ENCODE measurements at regions not wholly inside any gene's neighbourhood (a gene's known extent, or its start where the extent isn't known, plus 50 kb on each side); places are given as distances from the start of the nearest gene placed in this dataset.

DNA sequence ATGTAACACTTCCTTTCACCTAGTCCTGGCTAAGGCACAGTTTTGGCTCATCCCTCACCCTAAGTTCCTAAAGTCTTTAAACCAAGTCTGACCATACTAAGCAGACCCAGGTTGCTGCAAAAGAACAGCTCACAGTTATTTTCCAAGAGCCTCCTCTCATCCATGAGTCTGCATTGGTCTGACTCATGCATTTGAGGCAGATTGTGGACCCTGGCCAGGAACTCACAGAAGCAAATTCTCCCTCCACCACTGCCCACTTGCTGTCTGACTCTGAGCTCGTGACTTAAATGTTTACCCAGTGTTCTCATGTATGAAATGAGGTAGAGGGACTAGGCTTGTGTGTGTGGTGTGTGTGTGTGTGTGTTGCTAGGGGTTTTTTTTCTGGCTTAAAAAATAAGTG, 1272.8 kb downstream of the TYW1 start (continued):
- TF ChIP-seq YY2 (tag by site-specific recombination; IDR thresholded peaks at IDR 0.05): no peak

- no peaks in the 10 kb centered on the region for H3K4me1 ChIP-seq (ENCODE audit: control insufficient read depth, insufficient read depth, low read length)
- no peaks in the 10 kb centered on the region for H3K36me3 ChIP-seq (ENCODE audit: control insufficient read depth in 2 of 2, insufficient read depth in 1 of 2, low read length in 2 of 2)
- no peak overlapping the region for H3K27ac ChIP-seq (ENCODE audit: extremely low read depth, low read depth, low read length)
- POLR2A ChIA-PET: no interaction called here
- no peak overlapping the region for H3K4me3 ChIP-seq (ENCODE audit: low read depth, low read length)
- TF ChIP-seq ZNF146 (tag by site-specific recombination; IDR thresholded peaks at IDR 0.05) (no peak), ZNF335 (tag by site-specific recombination; conservative IDR thresholded peaks at IDR 0.05) (no peak), ZNF394 (tag by site-specific recombination; IDR thresholded peaks at IDR 0.05; ENCODE audit: borderline replicate concordance) (no peak), ZBTB1 (tag by site-specific recombination; IDR thresholded peaks at IDR 0.05) (no peak), REST (tag by site-specific recombination; IDR thresholded peaks at IDR 0.05) (no peak), ZNF561 (tag by site-specific recombination; IDR thresholded peaks at IDR 0.05; ENCODE audit: borderline replicate concordance) (no peak), PRDM1 (tag by site-specific recombination; IDR thresholded peaks at IDR 0.05) (no peak), ZNF48 (tag by site-specific recombination; IDR thresholded peaks at IDR 0.05) (no peak), ZXDB (tag by site-specific recombination; IDR thresholded peaks at IDR 0.05) (no peak), ZNF292 (tag by site-specific recombination; IDR thresholded peaks at IDR 0.05; ENCODE audit: borderline replicate concordance, low read depth) (no peak), TSHZ1 (tag by site-specific recombination; IDR thresholded peaks at IDR 0.05; ENCODE audit: borderline replicate concordance) (no peak), KLF16 (tag by site-specific recombination; IDR thresholded peaks at IDR 0.05) (no peak), ZNF664 (tag by site-specific recombination; IDR thresholded peaks at IDR 0.05) (no peak)
- TF ChIP-seq, protein P1, sequence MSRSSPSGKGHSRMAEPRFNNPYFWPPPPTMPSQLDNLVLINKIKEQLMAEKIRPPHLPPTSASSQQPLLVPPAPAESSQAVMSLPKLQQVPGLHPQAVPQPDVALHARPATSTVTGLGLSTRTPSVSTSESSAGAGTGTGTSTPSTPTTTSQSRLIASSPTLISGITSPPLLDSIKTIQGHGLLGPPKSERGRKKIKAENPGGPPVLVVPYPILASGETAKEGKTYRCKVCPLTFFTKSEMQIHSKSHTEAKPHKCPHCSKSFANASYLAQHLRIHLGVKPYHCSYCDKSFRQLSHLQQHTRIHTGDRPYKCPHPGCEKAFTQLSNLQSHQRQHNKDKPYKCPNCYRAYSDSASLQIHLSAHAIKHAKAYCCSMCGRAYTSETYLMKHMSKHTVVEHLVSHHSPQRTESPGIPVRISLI (tag by site-specific recombination; IDR thresholded peaks at IDR 0.05): no peak
- H3K9me3 ChIP-seq (ENCODE audit: control insufficient read depth, insufficient read depth, low read depth, low read length): no peaks in the 10 kb centered on the region
- CTCF ChIA-PET: no interaction called here
Observed at GRCh38 chr7:68272507-68272906, 1275.9 kb downstream of the TYW1 start.

- no peaks in the 10 kb centered on the region for H3K4me1 ChIP-seq (ENCODE audit: control insufficient read depth, insufficient read depth, low read length)
- ChIA-PET CTCF (no interaction called here), POLR2A (no interaction called here)
- H3K27ac ChIP-seq (ENCODE audit: extremely low read depth, low read depth, low read length): no peak overlapping the region
- no peaks in the 10 kb centered on the region for H3K9me3 ChIP-seq (ENCODE audit: control insufficient read depth, insufficient read depth, low read depth, low read length)
- H3K4me3 ChIP-seq (ENCODE audit: low read depth, low read length): no peak overlapping the region
- H3K36me3 ChIP-seq (ENCODE audit: control insufficient read depth in 2 of 2, insufficient read depth in 1 of 2, low read length in 2 of 2): no peaks in the 10 kb centered on the region
- TF ChIP-seq GLIS1 (tag by site-specific recombination; IDR thresholded peaks at IDR 0.05) (no peak), SALL2 (tag by site-specific recombination; IDR thresholded peaks at IDR 0.05; ENCODE audit: borderline replicate concordance) (no peak), GFI1B (tag by site-specific recombination; IDR thresholded peaks at IDR 0.05) (no peak), ZNF175 (tag by site-specific recombination; IDR thresholded peaks at IDR 0.05) (no peak), ZNF23 (tag by site-specific recombination; IDR thresholded peaks at IDR 0.05; ENCODE audit: borderline replicate concordance) (no peak), MYNN (tag by site-specific recombination; IDR thresholded peaks at IDR 0.05; ENCODE audit: borderline replicate concordance) (no peak)
- TF ChIP-seq, protein P2, sequence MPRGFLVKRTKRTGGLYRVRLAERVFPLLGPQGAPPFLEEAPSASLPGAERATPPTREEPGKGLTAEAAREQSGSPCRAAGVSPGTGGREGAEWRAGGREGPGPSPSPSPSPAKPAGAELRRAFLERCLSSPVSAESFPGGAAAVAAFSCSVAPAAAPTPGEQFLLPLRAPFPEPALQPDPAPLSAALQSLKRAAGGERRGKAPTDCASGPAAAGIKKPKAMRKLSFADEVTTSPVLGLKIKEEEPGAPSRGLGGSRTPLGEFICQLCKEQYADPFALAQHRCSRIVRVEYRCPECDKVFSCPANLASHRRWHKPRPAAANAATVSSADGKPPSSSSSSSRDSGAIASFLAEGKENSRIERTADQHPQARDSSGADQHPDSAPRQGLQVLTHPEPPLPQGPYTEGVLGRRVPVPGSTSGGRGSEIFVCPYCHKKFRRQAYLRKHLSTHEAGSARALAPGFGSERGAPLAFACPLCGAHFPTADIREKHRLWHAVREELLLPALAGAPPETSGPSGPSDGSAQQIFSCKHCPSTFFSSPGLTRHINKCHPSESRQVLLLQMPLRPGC (tag by site-specific recombination; IDR thresholded peaks at IDR 0.05): no peak
Observed at GRCh38 chr7:68276725-68277124, 1280.1 kb downstream of the TYW1 start.

Data from HEK293 (cell line).